GM18858 (cell line): ENCODE measurements at regions not wholly inside any gene's neighbourhood (a gene's known extent, or its start where the extent isn't known, plus 50 kb on each side); places are given as distances from the start of the nearest gene placed in this dataset.
"Not testable (repeated sequence)": the region's sequence is repeated elsewhere in the genome, so short reads cannot be mapped to it uniquely, and the experiment has no call there.

Experiments used
- ATAC-seq: cut with Tn5 transposase; IDR thresholded peaks from one replicate; pipeline ENCODE4 v1.9.1; 2021; ENCODE audit not compliant: unreplicated experiment

GRCh38 chr16:29578898-29579297, 72.7 kb upstream of the NPIPB12 start:
- ATAC-seq: not testable (repeated sequence)

- ATAC-seq: not testable (repeated sequence)
Observed at GRCh38 chr16:29581764-29582163, 75.6 kb upstream of the NPIPB12 start.

- not testable (repeated sequence) for ATAC-seq
Observed at GRCh38 chr16:29591919-29592318, 71.1 kb upstream of the SPN start.

- not testable (repeated sequence) for ATAC-seq
Observed at GRCh38 chr16:29594269-29594925, 68.7 kb upstream of the SPN start.

- not testable (repeated sequence) for ATAC-seq
Observed at GRCh38 chr16:29594926-29595838, 67.9 kb upstream of the SPN start.

- ATAC-seq: not testable (repeated sequence)
Observed at GRCh38 chr16:29597030-29597429, 66.0 kb upstream of the SPN start.

GRCh38 chr16:29600111-29601000, 62.7 kb upstream of the SPN start:
- ATAC-seq: peak; percentile 45

- ATAC-seq: not testable (repeated sequence)
Observed at GRCh38 chr16:29602247-29602625, 60.8 kb upstream of the SPN start.

- ATAC-seq: not testable (repeated sequence)
Observed at GRCh38 chr16:29602683-29603088, 60.4 kb upstream of the SPN start.

- not testable (repeated sequence) for ATAC-seq
Observed at GRCh38 chr16:29604631-29605549, 58.2 kb upstream of the SPN start.

GRCh38 chr16:29605593-29606205, 57.3 kb upstream of the SPN start:
- ATAC-seq: not testable (repeated sequence)

GRCh38 chr16:29606669-29607427, 56.2 kb upstream of the SPN start:
- ATAC-seq: not testable (repeated sequence)

GRCh38 chr16:29607428-29607823, 55.6 kb upstream of the SPN start:
- ATAC-seq: not testable (repeated sequence)

- ATAC-seq: not testable (repeated sequence)
Observed at GRCh38 chr16:29612381-29613306, 50.4 kb upstream of the SPN start.
